Activated CD4-positive, alpha-beta T cell treated with anti-CD3 and anti-CD28 coated beads for 48 hours (primary cell): ENCODE measurements at regions not wholly inside any gene's neighbourhood (a gene's known extent, or its start where the extent isn't known, plus 50 kb on each side); places are given as distances from the start of the nearest gene placed in this dataset.

ENCODE experiments used
- DNase-seq: peaks from one replicate; pipeline ENCODE4 v3.0.0-alpha.2; 2020

GRCh38 chr2:5959836-5960820 is 267.9 kb downstream of the SOX11 start:
- no peak for DNase-seq

DNA sequence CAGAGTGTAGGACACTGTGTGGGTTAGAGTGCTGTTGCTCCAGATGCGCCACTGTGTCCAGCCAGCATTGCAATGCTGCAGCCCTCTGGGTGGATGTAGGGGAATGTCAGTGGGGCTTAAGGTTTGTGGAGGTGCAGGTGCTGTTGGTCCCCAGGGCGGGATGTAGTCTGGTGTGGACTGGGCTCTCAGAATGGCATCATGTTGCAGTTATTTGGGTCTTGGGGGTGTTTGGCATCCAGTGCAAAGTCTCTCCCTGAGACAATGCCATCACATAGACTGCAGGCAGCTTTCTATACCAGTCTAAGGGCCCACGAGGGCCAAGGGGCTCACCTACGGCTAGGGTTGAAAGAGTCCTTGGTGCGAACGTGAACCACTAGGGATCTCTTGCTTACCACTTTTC is 275.3 kb downstream of the SOX11 start:
- DNase-seq: no peak

DNA sequence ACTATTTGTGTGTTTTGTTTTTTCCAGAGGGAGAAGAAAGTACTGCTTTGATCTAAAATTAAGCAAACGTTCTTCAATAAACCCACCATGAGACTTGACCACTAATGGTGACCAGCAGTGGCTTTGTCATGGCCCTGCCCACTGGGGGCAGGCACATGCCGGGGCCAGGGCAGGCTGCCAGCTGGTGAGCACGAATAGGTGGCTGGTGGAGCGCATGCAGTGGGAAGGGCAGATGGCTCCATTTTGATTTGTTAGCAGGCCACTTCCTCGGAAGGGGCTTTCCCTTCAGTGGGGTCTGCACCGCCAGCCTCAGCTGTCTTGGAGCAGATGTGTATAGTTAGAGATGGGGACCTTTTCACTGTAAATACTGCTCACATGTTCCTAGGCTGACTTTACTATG is 277.1 kb downstream of the SOX11 start:
- no peak for DNase-seq

GRCh38 chr2:5970347-5970746 is 278.2 kb downstream of the SOX11 start:
- no peak for DNase-seq

- no peak for DNase-seq
Measured at GRCh38 chr2:5974477-5974876, 282.3 kb downstream of the SOX11 start.

DNA sequence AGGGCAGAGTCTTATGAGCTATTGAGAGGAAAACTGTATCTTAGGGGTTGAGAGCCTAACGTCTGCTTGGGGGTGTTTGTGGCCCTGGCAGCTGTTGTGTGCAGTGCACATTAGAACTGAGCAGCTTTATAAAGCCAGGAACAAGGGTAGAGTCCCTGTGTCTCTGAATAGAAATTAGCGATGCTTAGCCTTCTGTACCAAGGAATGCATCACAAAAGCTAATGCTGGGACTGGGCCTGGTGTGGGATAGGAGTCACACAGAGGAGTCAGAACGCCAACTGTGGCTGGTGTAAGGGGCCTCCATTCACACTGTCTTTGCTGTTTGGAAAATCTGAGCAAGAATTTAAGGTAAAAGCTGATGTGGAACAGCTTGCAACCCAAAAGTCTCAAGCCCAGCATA is 283.2 kb downstream of the SOX11 start:
- DNase-seq: no peak

DNA sequence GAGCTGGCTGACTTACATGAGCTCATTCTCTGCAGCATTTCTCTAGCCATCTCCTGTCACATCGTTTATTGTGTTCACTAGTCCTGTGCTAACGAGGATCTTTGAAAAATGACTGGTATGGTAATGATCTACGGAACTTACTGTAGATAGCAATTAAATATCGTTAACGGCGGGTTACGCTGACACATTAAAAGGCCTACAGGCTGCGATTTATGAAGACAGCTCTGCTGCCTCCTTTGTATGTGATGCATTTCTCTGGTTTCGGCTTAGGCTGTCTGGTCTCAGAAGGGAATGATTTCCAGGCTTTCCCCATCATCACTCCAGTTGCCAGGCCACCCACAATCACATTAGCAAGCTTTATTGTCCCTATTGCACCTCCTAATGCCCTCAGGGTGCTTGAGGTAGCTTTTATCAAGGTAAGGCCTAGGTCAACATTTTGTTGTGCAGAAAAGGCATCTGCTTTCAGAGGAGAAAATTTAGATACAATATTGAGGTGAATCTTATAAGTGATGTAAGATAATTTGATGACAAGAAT is 284.4 kb downstream of the SOX11 start:
- DNase-seq: no peak

GRCh38 chr2:5977477-5977876 is 285.3 kb downstream of the SOX11 start:
- DNase-seq: no peak

GRCh38 chr2:5978131-5978751 is 286.1 kb downstream of the SOX11 start:
- DNase-seq: no peak

DNA sequence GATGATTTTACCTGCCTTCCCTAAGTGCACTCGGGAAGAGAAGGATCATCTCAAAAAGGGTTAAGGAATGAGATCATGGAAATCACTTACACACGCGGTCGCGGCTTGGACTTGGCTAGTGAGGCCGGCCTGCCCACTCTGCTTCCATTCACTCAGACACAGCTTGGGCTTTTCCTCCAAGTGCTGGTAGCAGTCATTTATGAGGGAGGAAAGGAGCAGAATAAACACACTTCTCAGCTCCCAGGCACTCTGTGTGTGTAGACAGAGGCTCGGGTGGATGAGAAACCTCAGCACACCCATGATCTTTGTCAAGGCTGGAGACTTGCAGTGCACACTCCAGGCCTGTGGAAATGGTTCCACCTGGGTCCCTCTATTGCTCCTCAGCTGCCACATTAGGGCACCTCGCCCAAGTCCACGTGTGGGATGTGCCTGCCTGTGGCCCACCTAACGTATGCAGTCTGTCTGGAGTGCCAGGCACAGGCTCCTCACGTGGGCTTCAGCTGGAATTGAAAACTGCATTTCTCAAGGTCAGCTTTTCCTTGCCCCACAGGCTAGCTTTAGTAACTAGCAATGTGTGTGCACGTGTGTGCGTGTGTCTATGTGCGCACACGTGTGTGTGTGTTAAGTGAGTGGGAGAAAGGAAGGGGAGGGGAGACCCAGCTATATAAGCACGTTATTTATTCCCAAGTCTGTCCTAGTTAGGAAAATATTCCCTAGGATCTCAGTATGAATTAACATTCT is 288.4 kb downstream of the SOX11 start:
- no peak for DNase-seq

GRCh38 chr2:5982193-5982902 is 290.2 kb downstream of the SOX11 start:
- DNase-seq: no peak

- no peak for DNase-seq
Measured at GRCh38 chr2:5982903-5983265, 290.7 kb downstream of the SOX11 start.

DNA sequence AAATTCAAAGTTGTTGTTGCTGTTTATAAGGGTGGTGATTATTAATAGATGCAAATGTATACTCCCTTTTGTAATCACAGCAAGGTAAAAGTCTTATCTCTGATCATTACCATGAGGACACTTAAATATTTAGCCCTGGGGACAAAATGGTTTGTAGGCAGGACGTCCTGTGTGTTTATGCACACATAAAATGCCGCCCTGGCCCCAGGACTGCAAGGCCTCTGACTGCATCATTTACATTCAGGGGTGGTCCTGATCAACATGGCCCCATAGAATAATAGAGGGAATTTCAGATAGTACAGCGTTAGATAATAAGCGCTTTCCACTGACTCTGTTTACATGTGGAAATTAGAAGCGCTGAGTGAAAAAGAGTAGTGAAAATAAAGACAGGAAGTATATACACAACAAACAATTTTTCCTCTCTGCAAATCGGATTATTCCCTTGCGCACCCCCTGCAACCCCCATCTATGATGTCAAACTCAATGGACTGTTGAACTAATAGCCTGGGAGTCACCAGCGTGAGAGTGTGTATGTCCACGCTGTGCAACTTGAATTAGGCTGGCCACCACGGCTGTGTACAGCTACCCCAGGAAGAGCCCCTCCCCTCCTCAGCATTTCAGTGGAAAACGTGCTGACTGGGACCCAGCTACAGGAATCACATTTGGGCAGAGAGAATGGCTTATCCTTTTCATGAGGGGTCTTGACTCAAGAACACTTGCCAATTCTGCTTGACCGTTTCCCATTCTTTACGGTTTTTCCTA is 291.5 kb downstream of the SOX11 start:
- DNase-seq: no peak

GRCh38 chr2:5984273-5984655 is 292.1 kb downstream of the SOX11 start:
- DNase-seq: no peak

- no peak for DNase-seq
Measured at GRCh38 chr2:5984946-5985345, 292.8 kb downstream of the SOX11 start.

GRCh38 chr2:5985536-5986385 is 293.6 kb downstream of the SOX11 start:
- DNase-seq: no peak

DNA sequence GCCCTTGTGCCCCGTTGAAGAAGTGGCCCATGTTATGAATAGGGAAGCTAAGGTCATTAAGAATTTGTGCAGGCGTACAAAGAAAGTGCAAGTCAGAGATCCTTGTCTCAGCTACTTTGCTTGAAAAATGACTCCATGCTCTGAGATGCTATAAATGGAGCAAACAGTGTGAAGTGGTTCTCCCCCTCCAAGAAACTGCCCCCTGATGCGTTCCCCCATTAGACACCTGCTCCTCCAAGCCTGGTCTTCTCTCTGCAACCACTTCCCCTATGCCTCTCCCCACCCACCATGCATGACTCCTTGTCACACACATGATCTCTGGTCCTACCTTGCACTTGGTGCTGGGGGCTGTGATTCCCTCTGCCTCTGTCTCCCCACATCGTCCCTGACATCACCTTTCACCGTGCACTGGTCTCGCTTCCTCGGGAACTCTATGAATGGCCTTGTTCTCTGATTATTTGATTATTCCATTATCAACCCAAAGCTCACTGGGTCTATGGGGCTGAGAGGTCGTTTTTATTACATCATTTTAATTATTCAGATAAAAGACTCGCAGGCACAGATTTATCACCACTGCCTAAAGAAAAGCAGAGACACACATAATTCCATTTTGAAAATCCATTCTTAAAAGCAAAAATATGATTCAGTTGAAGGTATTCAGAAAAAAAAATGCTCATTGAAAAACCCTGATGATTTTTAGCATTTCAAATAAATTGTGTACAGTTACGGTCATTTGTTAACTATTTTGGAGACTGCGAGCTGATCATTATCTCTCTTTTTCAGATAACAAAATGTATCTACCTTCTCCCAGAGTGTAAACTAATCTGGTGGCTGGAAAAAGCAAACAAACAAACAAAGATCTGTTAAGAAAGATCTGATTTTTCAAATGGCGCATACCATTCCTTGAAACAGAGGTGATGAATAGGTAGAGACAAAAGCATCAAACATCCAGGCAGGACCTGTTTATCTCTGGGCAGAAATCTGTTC is 294.9 kb downstream of the SOX11 start:
- no peak for DNase-seq

- DNase-seq: no peak
Measured at GRCh38 chr2:5988120-5988519, 295.9 kb downstream of the SOX11 start.

DNA sequence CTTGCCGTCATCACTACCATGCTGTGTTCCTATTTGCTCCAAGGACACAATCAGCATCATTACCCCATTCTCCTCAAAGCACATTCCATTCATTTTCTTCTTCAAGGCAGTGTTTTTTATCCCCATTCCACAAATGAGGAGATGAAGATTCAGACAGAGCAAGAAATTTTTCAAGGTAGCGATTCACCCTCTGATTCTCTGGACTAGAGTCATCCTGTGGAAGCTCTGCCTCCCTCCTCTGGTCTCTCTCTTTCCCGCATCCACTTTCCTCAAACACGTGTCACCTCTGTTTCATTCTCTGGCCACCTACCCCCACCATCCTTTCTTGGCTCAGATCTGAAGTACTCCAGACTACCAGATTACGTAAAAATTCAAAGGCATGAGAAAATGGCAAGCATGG is 297.9 kb downstream of the SOX11 start:
- DNase-seq: no peak
